Mesendoderm (in vitro differentiated cells): ENCODE measurements at regions not wholly inside any gene's neighbourhood (a gene's known extent, or its start where the extent isn't known, plus 50 kb on each side); places are given as distances from the start of the nearest gene placed in this dataset.

Experiments
- DNase-seq: peaks from one replicate; pipeline ENCODE4 v3.0.0; 2013
- H2AK5ac ChIP-seq: 2 replicates; pipeline ENCODE4 v1.6.1; 2013; ENCODE audit warnings: low read length, inconsistent platforms
- H2BK120ac ChIP-seq: 2 replicates; pipeline ENCODE4 v1.6.1; 2013; ENCODE audit warnings: low read depth, mild to moderate bottlenecking, low read length, moderate library complexity, mixed read lengths
- H2BK15ac ChIP-seq: replicated peaks from 2 replicates; pipeline ENCODE4 v1.6.1; 2013; ENCODE audit warnings: low read depth, mild to moderate bottlenecking, moderate library complexity
- H2BK5ac ChIP-seq: 2 replicates; pipeline ENCODE4 v1.6.1; 2013; ENCODE audit warnings: low read length, inconsistent platforms
- H3K18ac ChIP-seq: 2 replicates; pipeline ENCODE4 v1.6.1; 2013; ENCODE audit warnings: mild to moderate bottlenecking, low read length, mixed read lengths
- H3K23ac ChIP-seq: one replicate; pipeline ENCODE4 v1.6.1; 2013; ENCODE audit warnings: low read length
- H3K27ac ChIP-seq: 2 replicates; pipeline ENCODE4 v1.5.1; 2013; ENCODE audit warnings: low read depth, mild to moderate bottlenecking, inconsistent platforms, low read length, moderate library complexity
- H3K27me3 ChIP-seq: 2 replicates; pipeline ENCODE4 v1.6.1; 2013; ENCODE audit warnings: low read length, control low read depth, mild to moderate bottlenecking, inconsistent platforms; ENCODE audit not compliant: insufficient read depth, poor library complexity
- H3K36me3 ChIP-seq: 2 replicates; pipeline ENCODE4 v1.6.1; 2013; ENCODE audit warnings: low read length, inconsistent platforms; ENCODE audit not compliant: control insufficient read depth, insufficient read depth
- H3K4ac ChIP-seq: one replicate; pipeline ENCODE4 v1.6.1; 2013; ENCODE audit warnings: low read depth, mild to moderate bottlenecking, low read length, moderate library complexity
- H3K4me1 ChIP-seq: 2 replicates; pipeline ENCODE4 v1.6.1; 2013; ENCODE audit warnings: low read depth, low read length, inconsistent platforms; ENCODE audit not compliant: control insufficient read depth
- H3K4me2 ChIP-seq: 2 replicates; pipeline ENCODE4 v1.6.1; 2013; ENCODE audit warnings: low read length
- H3K4me3 ChIP-seq: 2 replicates; pipeline ENCODE4 v1.5.1; 2013; ENCODE audit warnings: mild to moderate bottlenecking, low read length
- H3K56ac ChIP-seq: one replicate; pipeline ENCODE4 v1.6.1; 2013; ENCODE audit warnings: low read length
- H3K79me1 ChIP-seq: 2 replicates; pipeline ENCODE4 v1.6.1; 2013; ENCODE audit warnings: low read length, inconsistent platforms
- H3K79me2 ChIP-seq: 2 replicates; pipeline ENCODE4 v1.6.1; 2013; ENCODE audit warnings: mild to moderate bottlenecking, low read length; ENCODE audit not compliant: control insufficient read depth, insufficient read depth
- H3K9ac ChIP-seq: 2 replicates; pipeline ENCODE4 v1.6.1; 2013; ENCODE audit warnings: low read length, inconsistent platforms
- H4K5ac ChIP-seq: one replicate; pipeline ENCODE4 v1.6.1; 2013; ENCODE audit warnings: low read length
- H4K8ac ChIP-seq: one replicate; pipeline ENCODE4 v1.6.1; 2013; ENCODE audit warnings: low read depth, mild to moderate bottlenecking, control low read depth, low read length, moderate library complexity
- WGBS: extraction: QIAGEN DNeasy Blood & Tissue Kit; methylation state at CpG from one replicate; pipeline ENCODE4 v1.1.7; 2013; ENCODE audit warnings: low lambda C conversion rate, missing lambda C conversion rate; ENCODE audit not compliant: insufficient coverage; ENCODE audit errors: extremely low coverage; 5-methylcytosine and 5-hydroxymethylcytosine counted together

- no peak overlapping the region for H3K18ac ChIP-seq
- H2BK15ac ChIP-seq = no peak overlapping the region
- H3K4me3 ChIP-seq = no peak overlapping the region
- no peak overlapping the region for H3K56ac ChIP-seq
- no peaks in the 10 kb centered on the region for H3K4me1 ChIP-seq
- no peak overlapping the region for H3K4ac ChIP-seq
- no peak overlapping the region for H3K23ac ChIP-seq
- H2BK120ac ChIP-seq = no peak overlapping the region
- no peak overlapping the region for H3K4me2 ChIP-seq
- no peaks in the 10 kb centered on the region for H3K36me3 ChIP-seq
- H3K79me2 ChIP-seq = no peaks in the 10 kb centered on the region
- no peaks in the 10 kb centered on the region for H3K27me3 ChIP-seq
- H3K9ac ChIP-seq = no peak overlapping the region
- H2BK5ac ChIP-seq = no peak overlapping the region
- no peaks in the 10 kb centered on the region for H3K79me1 ChIP-seq
- no peak for DNase-seq
- no peak overlapping the region for H4K8ac ChIP-seq
- H4K5ac ChIP-seq = no peak overlapping the region
- H2AK5ac ChIP-seq = no peak overlapping the region
- H3K27ac ChIP-seq = no peak overlapping the region
Measured at GRCh38 chr18:57904535-57904934, 101.4 kb upstream of the ATP8B1 start.

GRCh38 chr18:57902721-57903120 lies 99.6 kb upstream of the ATP8B1 start:
- no peak overlapping the region for H4K5ac ChIP-seq
- no peak overlapping the region for H3K9ac ChIP-seq
- no peak for DNase-seq
- H4K8ac ChIP-seq = no peak overlapping the region
- no peak overlapping the region for H3K4me3 ChIP-seq
- no peak overlapping the region for H2BK15ac ChIP-seq
- H3K27ac ChIP-seq = no peak overlapping the region
- no peak overlapping the region for H3K4ac ChIP-seq
- no peaks in the 10 kb centered on the region for H3K36me3 ChIP-seq
- no peaks in the 10 kb centered on the region for H3K79me1 ChIP-seq
- no peak overlapping the region for H3K4me2 ChIP-seq
- no peak overlapping the region for H2BK120ac ChIP-seq
- no CpG with 5 or more reads among the region's 1 CpG for WGBS
- H2AK5ac ChIP-seq = no peak overlapping the region
- H3K23ac ChIP-seq = no peak overlapping the region
- no peak overlapping the region for H3K56ac ChIP-seq
- H3K27me3 ChIP-seq = no peaks in the 10 kb centered on the region
- H2BK5ac ChIP-seq = no peak overlapping the region
- no peaks in the 10 kb centered on the region for H3K4me1 ChIP-seq
- no peak overlapping the region for H3K18ac ChIP-seq
- no peaks in the 10 kb centered on the region for H3K79me2 ChIP-seq

GRCh38 chr18:57901825-57902589 lies 98.9 kb upstream of the ATP8B1 start:
- Histone ChIP-seq H3K4me1 (no peaks in the 10 kb centered on the region), H4K8ac (no peak overlapping the region), H2BK15ac (no peak overlapping the region), H3K79me1 (no peaks in the 10 kb centered on the region), H3K9ac (no peak overlapping the region), H4K5ac (no peak overlapping the region), H3K79me2 (no peaks in the 10 kb centered on the region), H3K27me3 (no peaks in the 10 kb centered on the region), H3K36me3 (no peaks in the 10 kb centered on the region), H3K27ac (no peak overlapping the region), H2BK120ac (no peak overlapping the region), H3K56ac (no peak overlapping the region), H2BK5ac (no peak overlapping the region), H3K23ac (no peak overlapping the region), H3K4me2 (no peak overlapping the region), H2AK5ac (no peak overlapping the region), H3K4me3 (no peak overlapping the region), H3K4ac (no peak overlapping the region), H3K18ac (no peak overlapping the region)
- no CpG with 5 or more reads among the region's 11 CpGs for WGBS
- DNase-seq = no peak

GRCh38 chr18:57900906-57901435 lies 97.9 kb upstream of the ATP8B1 start:
- Histone ChIP-seq H3K18ac (no peak overlapping the region), H4K8ac (no peak overlapping the region), H2AK5ac (no peak overlapping the region), H3K56ac (no peak overlapping the region), H2BK15ac (no peak overlapping the region), H3K36me3 (no peaks in the 10 kb centered on the region), H3K23ac (no peak overlapping the region), H3K27me3 (no peaks in the 10 kb centered on the region), H3K79me1 (no peaks in the 10 kb centered on the region), H3K79me2 (no peaks in the 10 kb centered on the region), H3K27ac (no peak overlapping the region), H2BK120ac (no peak overlapping the region), H3K4ac (no peak overlapping the region), H2BK5ac (no peak overlapping the region), H4K5ac (no peak overlapping the region), H3K4me2 (no peak overlapping the region), H3K9ac (no peak overlapping the region), H3K4me3 (no peak overlapping the region), H3K4me1 (no peaks in the 10 kb centered on the region)
- no CpG with 5 or more reads among the region's 3 CpGs for WGBS
- no peak for DNase-seq

GRCh38 chr18:57898506-57899124 lies 95.5 kb upstream of the ATP8B1 start:
- no peak overlapping the region for H3K18ac ChIP-seq
- H4K5ac ChIP-seq = no peak overlapping the region
- no peak overlapping the region for H2BK120ac ChIP-seq
- WGBS = no CpG with 5 or more reads among the region's 4 CpGs
- H3K36me3 ChIP-seq = no peaks in the 10 kb centered on the region
- no peak overlapping the region for H3K56ac ChIP-seq
- no peaks in the 10 kb centered on the region for H3K27me3 ChIP-seq
- H3K4me1 ChIP-seq = no peaks in the 10 kb centered on the region
- DNase-seq = no peak
- H4K8ac ChIP-seq = no peak overlapping the region
- H2AK5ac ChIP-seq = no peak overlapping the region
- no peak overlapping the region for H3K23ac ChIP-seq
- H3K79me2 ChIP-seq = no peaks in the 10 kb centered on the region
- H2BK5ac ChIP-seq = no peak overlapping the region
- no peak overlapping the region for H3K4ac ChIP-seq
- no peak overlapping the region for H3K4me3 ChIP-seq
- no peak overlapping the region for H3K9ac ChIP-seq
- no peaks in the 10 kb centered on the region for H3K79me1 ChIP-seq
- no peak overlapping the region for H2BK15ac ChIP-seq
- H3K27ac ChIP-seq = no peak overlapping the region
- H3K4me2 ChIP-seq = no peak overlapping the region
